KMS-11 (cell line): ENCODE measurements at regions not wholly inside any gene's neighbourhood (a gene's known extent, or its start where the extent isn't known, plus 50 kb on each side); places are given as distances from the start of the nearest gene placed in this dataset.

ENCODE experiments used
- H2AFZ ChIP-seq: fragments of 200-600 bp; sonication (generic); 2 replicates; pipeline ENCODE4 v1.6.1; 2016; ENCODE audit warnings: antibody characterized with exemption, mixed run types, low read depth
- H3K27ac ChIP-seq: fragments of 200-600 bp; sonication (generic); 2 replicates; pipeline ENCODE4 v1.6.1; 2016; ENCODE audit warnings: mild to moderate bottlenecking, mixed run types
- H3K27me3 ChIP-seq: fragments of 200-600 bp; sonication (generic); 2 replicates; pipeline ENCODE4 v1.6.1; 2017; ENCODE audit warnings: mild to moderate bottlenecking, low read depth, mixed run types, moderate library complexity; ENCODE audit not compliant: insufficient read depth
- H3K36me3 ChIP-seq: fragments of 200-600 bp; sonication (generic); 2 replicates; pipeline ENCODE4 v1.6.1; 2017; ENCODE audit warnings: mild to moderate bottlenecking, mixed run types; ENCODE audit not compliant: insufficient read depth
- H3K4me1 ChIP-seq: fragments of 200-600 bp; sonication (generic); 2 replicates; pipeline ENCODE4 v1.6.1; 2016; ENCODE audit warnings: mild to moderate bottlenecking, low read depth, mixed run types; ENCODE audit not compliant: poor library complexity, severe bottlenecking
- H3K4me2 ChIP-seq: fragments of 200-600 bp; sonication (generic); 2 replicates; pipeline ENCODE4 v1.7.0; 2016; ENCODE audit warnings: mild to moderate bottlenecking, mixed run types
- H3K4me3 ChIP-seq: fragments of 200-600 bp; sonication (generic); IDR thresholded peaks from 2 replicates; pipeline ENCODE4 v1.6.1; 2017; ENCODE audit warnings: low read depth, low read length, mixed read lengths; ENCODE audit not compliant: insufficient read depth
- H3K79me2 ChIP-seq: fragments of 200-600 bp; sonication (generic); 2 replicates; pipeline ENCODE4 v1.6.1; 2016; ENCODE audit warnings: low read depth, mixed run types; ENCODE audit not compliant: insufficient read depth
- H3K9ac ChIP-seq: fragments of 200-600 bp; sonication (generic); 2 replicates; pipeline ENCODE4 v1.6.1; 2016; ENCODE audit warnings: mild to moderate bottlenecking, mixed run types
- H4K20me1 ChIP-seq: fragments of 200-600 bp; sonication (generic); 2 replicates; pipeline ENCODE4 v1.6.1; 2016; ENCODE audit warnings: mild to moderate bottlenecking, mixed run types; ENCODE audit not compliant: insufficient read depth
- TF ChIP-seq, protein P1 (sequence below): fragments of 200-600 bp; sonication (generic); conservative IDR thresholded peaks from 2 replicates; pipeline ENCODE4 v1.6.1; 2017; ENCODE audit warnings: low read depth, mild to moderate bottlenecking, antibody characterized with exemption, low read length, moderate library complexity, mixed read lengths

DNA sequence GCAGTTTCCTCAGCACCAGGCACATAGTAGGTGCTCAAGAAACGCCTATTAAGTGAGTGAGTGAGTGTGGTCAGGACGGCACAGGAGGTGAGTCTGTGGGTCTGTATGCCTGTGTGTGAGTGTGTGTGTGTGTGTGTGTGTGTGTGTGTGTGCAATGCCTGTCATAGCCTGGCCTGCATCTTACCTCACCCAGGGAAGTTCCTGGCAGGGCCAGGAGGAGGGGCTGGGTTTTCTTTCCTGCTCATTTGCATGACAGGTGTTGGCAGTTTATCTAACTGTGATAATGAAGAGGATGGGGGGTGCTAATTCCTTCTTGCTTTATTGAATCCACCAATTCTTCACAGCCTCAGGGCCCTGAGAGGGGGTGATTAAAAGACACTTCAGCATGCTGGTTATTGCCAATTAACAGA lies 146.7 kb upstream of the MLN start:
- Histone ChIP-seq H3K4me1 (no peaks in the 10 kb centered on the region), H3K27ac (no peak overlapping the region), H3K9ac (no peak overlapping the region), H3K4me3 (no peak overlapping the region), H4K20me1 (no peaks in the 10 kb centered on the region), H3K27me3 (peaks cover 90% of the 10 kb centered on the region), H3K79me2 (no peaks in the 10 kb centered on the region), H2AFZ (no peak overlapping the region), H3K36me3 (no peaks in the 10 kb centered on the region), H3K4me2 (no peak overlapping the region)
- TF ChIP-seq, protein P1, sequence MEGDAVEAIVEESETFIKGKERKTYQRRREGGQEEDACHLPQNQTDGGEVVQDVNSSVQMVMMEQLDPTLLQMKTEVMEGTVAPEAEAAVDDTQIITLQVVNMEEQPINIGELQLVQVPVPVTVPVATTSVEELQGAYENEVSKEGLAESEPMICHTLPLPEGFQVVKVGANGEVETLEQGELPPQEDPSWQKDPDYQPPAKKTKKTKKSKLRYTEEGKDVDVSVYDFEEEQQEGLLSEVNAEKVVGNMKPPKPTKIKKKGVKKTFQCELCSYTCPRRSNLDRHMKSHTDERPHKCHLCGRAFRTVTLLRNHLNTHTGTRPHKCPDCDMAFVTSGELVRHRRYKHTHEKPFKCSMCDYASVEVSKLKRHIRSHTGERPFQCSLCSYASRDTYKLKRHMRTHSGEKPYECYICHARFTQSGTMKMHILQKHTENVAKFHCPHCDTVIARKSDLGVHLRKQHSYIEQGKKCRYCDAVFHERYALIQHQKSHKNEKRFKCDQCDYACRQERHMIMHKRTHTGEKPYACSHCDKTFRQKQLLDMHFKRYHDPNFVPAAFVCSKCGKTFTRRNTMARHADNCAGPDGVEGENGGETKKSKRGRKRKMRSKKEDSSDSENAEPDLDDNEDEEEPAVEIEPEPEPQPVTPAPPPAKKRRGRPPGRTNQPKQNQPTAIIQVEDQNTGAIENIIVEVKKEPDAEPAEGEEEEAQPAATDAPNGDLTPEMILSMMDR = no peak

DNA sequence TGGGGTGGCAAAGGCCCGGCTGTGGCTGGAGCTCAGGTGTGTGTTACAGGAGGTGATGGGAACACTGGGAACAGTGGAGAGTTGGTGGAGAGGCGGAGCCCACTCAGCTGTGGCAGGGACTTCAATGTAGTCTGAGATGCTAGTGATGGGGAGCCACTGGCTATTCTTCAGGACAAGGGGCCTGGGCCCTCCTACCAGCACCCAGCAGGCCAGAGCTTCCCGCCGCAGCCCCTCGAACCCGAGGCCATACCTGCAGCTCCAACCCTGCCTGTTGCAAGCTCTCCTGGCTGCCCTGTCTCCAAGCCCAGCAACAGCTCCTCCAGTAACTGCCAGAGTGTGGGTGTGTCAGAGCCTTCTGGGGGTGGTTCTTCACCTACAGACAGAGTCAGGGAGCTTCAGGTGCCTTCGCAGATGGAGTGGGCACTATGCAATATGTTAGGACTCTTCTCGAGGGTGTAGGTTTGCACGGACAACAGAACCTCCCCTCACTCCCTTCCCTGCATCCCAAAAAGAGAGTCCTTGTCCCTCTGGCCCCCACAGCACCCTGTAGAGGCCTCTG lies 146.2 kb upstream of the MLN start:
- TF ChIP-seq, protein P1 = no peak
- H3K27ac ChIP-seq = no peak overlapping the region
- no peak overlapping the region for H2AFZ ChIP-seq
- no peaks in the 10 kb centered on the region for H3K4me1 ChIP-seq
- no peaks in the 10 kb centered on the region for H3K36me3 ChIP-seq
- no peak overlapping the region for H3K4me2 ChIP-seq
- H4K20me1 ChIP-seq = no peaks in the 10 kb centered on the region
- no peaks in the 10 kb centered on the region for H3K79me2 ChIP-seq
- no peak overlapping the region for H3K9ac ChIP-seq
- peaks cover 90% of the 10 kb centered on the region for H3K27me3 ChIP-seq
- H3K4me3 ChIP-seq = no peak overlapping the region

DNA sequence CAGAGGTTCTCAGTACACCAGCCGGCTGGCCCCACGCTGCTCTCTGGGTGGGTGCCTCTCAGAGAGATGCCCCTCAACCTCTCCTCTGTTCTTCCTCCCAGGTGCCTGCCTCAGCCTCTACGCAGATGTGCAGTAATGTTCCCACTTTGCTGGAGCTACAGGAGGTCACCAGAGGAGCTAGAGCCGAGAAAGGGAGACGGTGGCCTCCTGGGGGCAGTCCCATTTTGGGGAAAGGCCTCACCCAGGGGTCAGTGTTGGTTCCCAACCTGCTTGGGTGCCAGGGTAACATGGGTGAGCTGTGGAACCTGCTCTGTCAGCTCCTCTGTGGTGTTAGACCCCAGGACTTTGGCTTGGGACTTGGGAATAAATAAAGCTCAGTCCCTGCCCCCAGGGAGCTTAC lies 145.3 kb upstream of the MLN start:
- Histone ChIP-seq H3K4me2 (no peak overlapping the region), H4K20me1 (no peaks in the 10 kb centered on the region), H2AFZ (no peak overlapping the region), H3K36me3 (no peaks in the 10 kb centered on the region), H3K9ac (no peak overlapping the region), H3K27me3 (peaks cover 90% of the 10 kb centered on the region), H3K4me3 (no peak overlapping the region), H3K27ac (no peak overlapping the region), H3K79me2 (no peaks in the 10 kb centered on the region), H3K4me1 (no peaks in the 10 kb centered on the region)
- TF ChIP-seq, protein P1 = no peak

DNA sequence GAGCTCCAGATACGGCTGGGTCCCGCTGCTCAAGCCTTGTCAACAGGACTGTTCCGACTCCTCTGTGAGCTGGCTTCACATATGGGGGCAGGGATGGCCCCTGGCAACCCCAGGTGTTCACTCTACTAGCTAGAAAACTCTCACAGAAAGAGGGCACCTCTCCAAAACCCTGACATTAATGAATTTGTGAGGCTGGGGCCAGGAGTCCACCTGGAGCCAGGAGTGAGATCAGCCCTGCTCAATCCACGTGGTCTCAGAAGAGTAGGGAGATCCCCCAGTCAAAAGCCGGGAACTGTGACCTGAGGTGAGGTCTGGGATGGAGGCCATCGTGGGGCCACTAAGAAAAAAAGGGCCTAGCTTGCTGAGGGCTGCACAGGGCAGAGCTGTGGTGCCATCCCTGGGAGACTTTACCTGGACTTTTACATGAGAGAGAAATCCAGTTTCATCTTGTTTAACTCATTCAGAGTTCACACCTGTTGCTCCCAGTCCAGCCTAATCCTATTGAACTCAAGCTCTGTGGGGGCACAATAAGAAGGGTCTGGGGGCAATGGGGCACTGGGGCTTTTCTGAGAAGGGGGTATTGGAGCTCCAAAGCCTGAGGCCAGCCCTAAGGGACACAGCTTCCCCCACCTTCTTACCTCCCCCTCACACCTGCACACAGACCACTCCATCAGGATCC lies 144.3 kb upstream of the MLN start:
- Histone ChIP-seq H3K9ac (no peak overlapping the region), H3K36me3 (no peaks in the 10 kb centered on the region), H3K4me1 (no peaks in the 10 kb centered on the region), H3K4me2 (no peak overlapping the region), H3K79me2 (no peaks in the 10 kb centered on the region), H3K27me3 (peaks cover 89% of the 10 kb centered on the region), H4K20me1 (no peaks in the 10 kb centered on the region), H3K4me3 (no peak overlapping the region), H3K27ac (no peak overlapping the region), H2AFZ (no peak overlapping the region)
- TF ChIP-seq, protein P1 = no peak
